NCI-H2171 treated with DMSO at 0.1 percent for 48 hours (cell line): ENCODE measurements at regions not wholly inside any gene's neighbourhood (a gene's known extent, or its start where the extent isn't known, plus 50 kb on each side); places are given as distances from the start of the nearest gene placed in this dataset.
"Not testable (repeated sequence)": the region's sequence is repeated elsewhere in the genome, so short reads cannot be mapped to it uniquely, and the experiment has no call there.

Experiments
- DNase-seq: peaks from one replicate; lab custom pipeline; 2025; lab: John Stamatoyannopoulos, UW

- no peak for DNase-seq
These were observed 102.7 kb downstream of the TMEM215 start for GRCh38 chr9:32886021-32886420.

DNA sequence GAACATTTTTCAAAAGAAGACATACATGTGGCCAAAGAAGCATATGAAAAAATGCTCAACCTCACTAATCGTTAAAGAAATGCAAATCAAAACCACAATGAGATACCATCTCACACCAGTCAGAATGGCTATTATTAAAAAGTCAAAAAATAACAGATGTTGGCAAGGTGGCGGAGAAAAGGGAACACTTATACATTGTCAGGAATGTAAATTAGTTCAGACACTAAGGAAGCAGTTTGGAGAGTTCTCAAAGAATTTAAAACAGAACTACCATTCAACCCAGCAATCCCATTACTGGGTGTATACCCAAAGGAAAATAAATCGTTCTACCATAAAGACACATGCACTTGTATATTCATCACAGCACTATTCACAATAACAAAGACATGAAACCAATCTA lies 106.9 kb downstream of the APTX start:
- not testable (repeated sequence) for DNase-seq

- DNase-seq, result no peak
These were observed 102.2 kb downstream of the APTX start for GRCh38 chr9:32899181-32899580.

- no peak for DNase-seq
These were observed 101.7 kb downstream of the APTX start for GRCh38 chr9:32899761-32900160.

- no peak for DNase-seq
These were observed 95.2 kb downstream of the APTX start for GRCh38 chr9:32906213-32906612.

DNA sequence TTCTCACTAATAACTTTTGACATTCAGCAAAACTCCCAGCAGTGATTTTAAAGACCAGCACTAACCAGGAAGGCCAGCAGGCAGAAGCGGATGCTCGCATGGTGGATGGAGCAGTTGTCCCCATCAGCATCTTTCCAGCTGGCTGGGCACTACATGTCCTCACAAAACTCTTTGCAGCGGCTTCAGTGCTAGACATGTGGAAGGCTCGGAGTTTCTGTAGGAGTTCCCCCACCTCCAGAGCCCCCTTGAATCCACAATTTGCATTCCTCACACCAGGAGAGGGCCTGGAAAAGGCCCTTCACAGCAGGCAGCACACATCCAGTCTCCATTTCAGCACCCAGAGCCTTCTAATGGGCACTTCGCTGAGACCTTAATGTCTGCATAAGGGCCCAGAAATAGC lies 85.6 kb downstream of the APTX start:
- DNase-seq, result no peak

- peak; percentile 46 for DNase-seq
These were observed 82.8 kb downstream of the APTX start for GRCh38 chr9:32918628-32919027.
